Vagina (tissue), 2 donors: ENCODE measurements at regions not wholly inside any gene's neighbourhood (a gene's known extent, or its start where the extent isn't known, plus 50 kb on each side); places are given as distances from the start of the nearest gene placed in this dataset.
"Not testable (repeated sequence)": the region's sequence is repeated elsewhere in the genome, so short reads cannot be mapped to it uniquely, and the experiment has no call there.

Experiments used
- DNase-seq, 2 donors: peaks; one replicate each; pipeline ENCODE4 v3.0.0-alpha.2; 2017; ENCODE audit errors: extremely low spot score in 2 of 2
- H3K27ac ChIP-seq: fragments of 200-600 bp; sonication (generic); one replicate; pipeline ENCODE4 v1.5.1; 2019
- H3K27me3 ChIP-seq: fragments of 200-600 bp; sonication (generic); one replicate; pipeline ENCODE4 v1.5.1; 2019
- H3K36me3 ChIP-seq, 2 donors: fragments of 200-600 bp; sonication (generic); one replicate each; pipeline ENCODE4 v1.5.1; 2017 to 2019
- H3K4me1 ChIP-seq: fragments of 200-600 bp; sonication (generic); one replicate; pipeline ENCODE4 v1.5.1; 2019
- H3K4me3 ChIP-seq, 2 donors: fragments of 200-600 bp; sonication (generic); 1 replicate in 1 of 2; 2 replicates in 1 of 2; pipeline ENCODE4 v1.5.1; 2016 to 2019
- H3K9me3 ChIP-seq: fragments of 200-600 bp; sonication (generic); one replicate; pipeline ENCODE4 v1.5.1; 2019
- CTCF ChIP-seq, 3 experiments: fragments of 450-650 bp in 2 of 3; fragments of 200-600 bp in 1 of 3; sonication (generic) in 1 of 3; IDR thresholded peaks; one replicate each; pipeline ENCODE4 v1.5.1; 2017 to 2019; ENCODE audit warnings: antibody characterized with exemption in 3 of 3, mild to moderate bottlenecking in 2 of 3, moderate library complexity in 2 of 3
- POLR2A ChIP-seq, 2 donors: fragments of 450-650 bp; IDR thresholded peaks; one replicate each; pipeline ENCODE4 v1.6.1; 2017; ENCODE audit warnings: antibody characterized with exemption in 2 of 2, mild to moderate bottlenecking in 2 of 2, moderate library complexity in 2 of 2
- POLR2AphosphoS5 ChIP-seq, 2 donors: sonication (generic); formaldehyde crosslinking; IDR thresholded peaks; one replicate each; pipeline ENCODE4 v1.9.0; 2017; ENCODE audit warnings: antibody characterized with exemption in 2 of 2, mild to moderate bottlenecking in 2 of 2, low read depth in 1 of 2; ENCODE audit not compliant: insufficient read depth in 1 of 2
- intact Hi-C: fragments of 100-400 bp; cut with DNase I; formaldehyde crosslinking; loops from one replicate; pipeline ENCODE4 v1.15.1; 2023

GRCh38 chr14:46444666-46445065, 206.9 kb downstream of the RPL10L start:
- Histone ChIP-seq H3K4me1 (no peaks in the 10 kb centered on the region), H3K9me3 (no peaks in the 10 kb centered on the region), H3K4me3 (no peak overlapping the region), H3K27ac (no peak overlapping the region), H3K27me3 (no peaks in the 10 kb centered on the region), H3K36me3 (no peaks in the 10 kb centered on the region)
- TF ChIP-seq POLR2A (IDR thresholded peaks at IDR 0.05) (no peak), CTCF (IDR thresholded peaks at IDR 0.05) (no peak), POLR2AphosphoS5 (IDR thresholded peaks at IDR 0.05; ENCODE audit: insufficient read depth in 1 of 2, low read depth in 1 of 2) (no peak)
- no peak for DNase-seq
- intact Hi-C loops, result no loop called here

- Histone ChIP-seq H3K27me3 (no peaks in the 10 kb centered on the region), H3K9me3 (no peaks in the 10 kb centered on the region), H3K4me3 (no peak overlapping the region), H3K4me1 (no peaks in the 10 kb centered on the region), H3K36me3 (no peaks in the 10 kb centered on the region), H3K27ac (no peak overlapping the region)
- TF ChIP-seq POLR2A (IDR thresholded peaks at IDR 0.05), result no peak
- DNase-seq, result no peak
- intact Hi-C loops, result no loop called here
Measured at GRCh38 chr14:46433381-46433780, 218.2 kb downstream of the RPL10L start.

- Histone ChIP-seq H3K27ac (no peak overlapping the region), H3K27me3 (no peaks in the 10 kb centered on the region), H3K9me3 (no peaks in the 10 kb centered on the region), H3K36me3 (no peaks in the 10 kb centered on the region), H3K4me1 (no peaks in the 10 kb centered on the region), H3K4me3 (no peak overlapping the region)
- intact Hi-C loops, result no loop called here
- no peak for DNase-seq
- no peak for TF ChIP-seq POLR2A (IDR thresholded peaks at IDR 0.05)
- TF ChIP-seq CTCF (IDR thresholded peaks at IDR 0.05), result no peak
Measured at GRCh38 chr14:46432516-46432915, 219.1 kb downstream of the RPL10L start.

GRCh38 chr14:46417066-46417465, 234.5 kb downstream of the RPL10L start:
- Histone ChIP-seq H3K27ac (no peak overlapping the region), H3K36me3 (no peaks in the 10 kb centered on the region), H3K9me3 (peaks cover 3% of the 10 kb centered on the region), H3K4me3 (no peak overlapping the region), H3K4me1 (no peaks in the 10 kb centered on the region), H3K27me3 (no peaks in the 10 kb centered on the region)
- DNase-seq, result no peak
- intact Hi-C loops, result no loop called here
- TF ChIP-seq POLR2A (IDR thresholded peaks at IDR 0.05) (no peak), CTCF (IDR thresholded peaks at IDR 0.05) (no peak), POLR2AphosphoS5 (IDR thresholded peaks at IDR 0.05; ENCODE audit: insufficient read depth in 1 of 2, low read depth in 1 of 2) (no peak)

GRCh38 chr14:46404865-46405811, 246.4 kb downstream of the RPL10L start:
- Histone ChIP-seq H3K4me1 (no peaks in the 10 kb centered on the region), H3K27me3 (no peaks in the 10 kb centered on the region), H3K27ac (no peak overlapping the region), H3K9me3 (no peaks in the 10 kb centered on the region), H3K4me3 (no peak overlapping the region), H3K36me3 (no peaks in the 10 kb centered on the region)
- intact Hi-C loops, result no loop called here
- no peak for DNase-seq
- no peak for TF ChIP-seq CTCF (IDR thresholded peaks at IDR 0.05)
- TF ChIP-seq POLR2A (IDR thresholded peaks at IDR 0.05), result no peak
- no peak for TF ChIP-seq POLR2AphosphoS5 (IDR thresholded peaks at IDR 0.05; ENCODE audit: insufficient read depth in 1 of 2, low read depth in 1 of 2)

- H3K9me3 ChIP-seq, H3K4me3 ChIP-seq, H3K27ac ChIP-seq, H3K27me3 ChIP-seq, H3K4me1 ChIP-seq, DNase-seq, intact Hi-C loops, H3K36me3 ChIP-seq: not testable (repeated sequence)
Measured at GRCh38 chr14:46402001-46402690, 249.4 kb downstream of the RPL10L start.
